CD14-positive monocyte (primary cell): ENCODE measurements at regions not wholly inside any gene's neighbourhood (a gene's known extent, or its start where the extent isn't known, plus 50 kb on each side); places are given as distances from the start of the nearest gene placed in this dataset.
A peak's percentile ranks its signal among the peaks of the same experiment; 100 is the strongest.

Experiments
- DNase-seq, 3 donors: peaks; one replicate each; pipeline ENCODE4 v3.0.0-alpha.2; 2011 to 2022
- H2AFZ ChIP-seq: 2 replicates; pipeline ENCODE4 v1.6.0; 2012; ENCODE audit warnings: mild to moderate bottlenecking, low read depth, low read length, inconsistent platforms; ENCODE audit not compliant: insufficient read depth, poor library complexity, severe bottlenecking
- H3K27ac ChIP-seq, 2 donors: 1 replicate in 1 of 2; 2 replicates in 1 of 2; pipeline ENCODE4 v1.5.1; 2012 to 2013; ENCODE audit warnings: low read length in 2 of 2, control low read depth in 1 of 2, inconsistent platforms in 1 of 2, low read depth in 1 of 2, mild to moderate bottlenecking in 1 of 2
- H3K27me3 ChIP-seq, 2 donors: one replicate each; pipeline versions ENCODE4 v1.6.0 to v1.6.1; 2011 to 2013; ENCODE audit warnings: low read length in 2 of 2; ENCODE audit not compliant: control insufficient read depth in 2 of 2, insufficient read depth in 2 of 2
- H3K36me3 ChIP-seq, 2 donors: replicated peaks in 1 of 2; 1 replicate in 1 of 2; 2 replicates in 1 of 2; pipeline versions ENCODE4 v1.5.1 to v1.6.1; 2012 to 2013; ENCODE audit warnings: low read length in 2 of 2, control low read depth in 1 of 2, inconsistent platforms in 1 of 2, mild to moderate bottlenecking in 1 of 2; ENCODE audit not compliant: insufficient read depth in 2 of 2, control insufficient read depth in 1 of 2
- H3K4me1 ChIP-seq, 2 donors: 1 replicate in 1 of 2; 2 replicates in 1 of 2; pipeline versions ENCODE4 v1.5.1 to v1.6.1; 2012 to 2013; ENCODE audit warnings: low read length in 2 of 2, control low read depth in 1 of 2, inconsistent platforms in 1 of 2, mild to moderate bottlenecking in 1 of 2, moderate library complexity in 1 of 2; ENCODE audit not compliant: insufficient read depth in 2 of 2, control insufficient read depth in 1 of 2
- H3K4me2 ChIP-seq: replicated peaks from 2 replicates; pipeline ENCODE3; 2012; ENCODE audit warnings: low read length, moderate library complexity, mild to moderate bottlenecking; ENCODE audit not compliant: poor library complexity, severe bottlenecking; ENCODE audit errors: extremely low read depth
- H3K4me3 ChIP-seq, 3 experiments: fragments of 200-600 bp in 1 of 3; sonication (generic) in 1 of 3; replicated peaks in 1 of 3; 1 replicate in 2 of 3; 2 replicates in 1 of 3; pipeline ENCODE4 v1.5.1; 2011 to 2013; ENCODE audit warnings: low read length in 3 of 3, mild to moderate bottlenecking in 3 of 3, control low read depth in 2 of 3, low read depth in 2 of 3, inconsistent platforms in 1 of 3, moderate library complexity in 1 of 3
- H3K79me2 ChIP-seq: 2 replicates; pipeline ENCODE4 v1.6.0; 2012; ENCODE audit warnings: mild to moderate bottlenecking, control low read depth, inconsistent platforms, low read length, moderate library complexity; ENCODE audit not compliant: insufficient read depth
- H3K9ac ChIP-seq: 2 replicates; pipeline ENCODE4 v1.6.0; 2017; ENCODE audit warnings: low read length, mild to moderate bottlenecking; ENCODE audit not compliant: insufficient read depth, poor library complexity, severe bottlenecking
- H3K9me3 ChIP-seq, 2 donors: replicated peaks in 1 of 2; 1 replicate in 1 of 2; 2 replicates in 1 of 2; pipeline versions ENCODE4 v1.5.1 to v1.6.1; 2012 to 2013; ENCODE audit warnings: low read length in 2 of 2, control low read depth in 1 of 2; ENCODE audit not compliant: control insufficient read depth in 1 of 2, insufficient read depth in 1 of 2
- H4K20me1 ChIP-seq: 2 replicates; pipeline ENCODE4 v1.6.0; 2012; ENCODE audit warnings: mild to moderate bottlenecking, low read length, control low read depth, moderate library complexity; ENCODE audit not compliant: insufficient read depth
- H3K27ac Mint-ChIP-seq, 7 donors: one replicate each; pipeline ENCODE4 v1.8.0; 2020; ENCODE audit warnings: mild to moderate bottlenecking in 7 of 7, mixed read lengths in 7 of 7, moderate library complexity in 6 of 7, inconsistent platforms in 2 of 7
- H3K27me3 Mint-ChIP-seq, 3 donors: one replicate each; pipeline ENCODE4 v1.8.0; 2021 to 2022; ENCODE audit warnings: low read depth in 3 of 3, mild to moderate bottlenecking in 3 of 3, mixed read lengths in 3 of 3, moderate library complexity in 3 of 3, inconsistent platforms in 1 of 3
- H3K36me3 Mint-ChIP-seq, 2 donors: one replicate each; pipeline ENCODE4 v1.8.0; 2020; ENCODE audit warnings: mixed read lengths in 2 of 2, inconsistent platforms in 1 of 2, mild to moderate bottlenecking in 1 of 2
- H3K4me1 Mint-ChIP-seq: one replicate; pipeline ENCODE4 v1.8.0; 2020; ENCODE audit warnings: mild to moderate bottlenecking, mixed read lengths
- H3K4me3 Mint-ChIP-seq, 2 donors: one replicate each; pipeline ENCODE4 v1.8.0; 2020; ENCODE audit warnings: mild to moderate bottlenecking in 2 of 2, mixed read lengths in 2 of 2, moderate library complexity in 1 of 2
- H3K9me3 Mint-ChIP-seq, 7 donors: one replicate each; pipeline ENCODE4 v1.8.0; 2020 to 2022; ENCODE audit warnings: mixed read lengths in 7 of 7, mild to moderate bottlenecking in 6 of 7, moderate library complexity in 6 of 7, inconsistent platforms in 2 of 7
- CTCF ChIP-seq: fragments of 200-600 bp; IDR thresholded peaks from one replicate; pipeline ENCODE4 v1.8.0; 2022; ENCODE audit warnings: antibody characterized with exemption, mild to moderate bottlenecking
- WGBS: methylation state at CpG from one replicate; pipeline ENCODE4 v1.1.5; 2013; ENCODE audit warnings: missing lambda C conversion rate; ENCODE audit not compliant: insufficient coverage; 5-methylcytosine and 5-hydroxymethylcytosine counted together
- intact Hi-C, 2 donors: fragments of 100-400 bp; cut with micrococcal nuclease; formaldehyde crosslinking; loops; one replicate each; pipeline versions ENCODE4 v1.15.0 to v1.15.1; 2023

GRCh38 chr2:226132323-226133215, 667.1 kb downstream of the IRS1 start:
- Histone ChIP-seq H3K27ac (no peak overlapping the region), H3K9me3 (no peaks in the 10 kb centered on the region), H4K20me1 (no peaks in the 10 kb centered on the region), H3K36me3 (no peaks in the 10 kb centered on the region), H3K4me1 (peaks cover 39 to 59% of the 10 kb centered on the region in 2 donors), H3K4me2 (no peak overlapping the region), H2AFZ (no peak overlapping the region), H3K9ac (no peak overlapping the region), H3K27me3 (no peaks in the 10 kb centered on the region), H3K79me2 (no peaks in the 10 kb centered on the region), H3K4me3 (no peak overlapping the region)
- peaks cover 0 to 5% (median 0%) of the 10 kb centered on the region in 7 donors for H3K9me3 Mint-ChIP-seq
- DNase-seq, result no peak
- intact Hi-C loops, result loop anchor here (10.0 kb wide), 3 partner anchors 98 to 292 kb away; no protein-coding TSS in a partner anchor
- no peaks in the 10 kb centered on the region for H3K27me3 Mint-ChIP-seq
- H3K4me1 Mint-ChIP-seq, result peaks cover 59% of the 10 kb centered on the region
- 100% methylated on average over 1 of the region's 5 CpGs for WGBS
- H3K36me3 Mint-ChIP-seq, result peaks cover 0 to 6% of the 10 kb centered on the region in 2 donors
- H3K4me3 Mint-ChIP-seq, result no peak overlapping the region
- TF ChIP-seq CTCF, result no peak
- no peak overlapping the region for H3K27ac Mint-ChIP-seq

- peak overlapping the region in 1 of 2 donors; percentile 26 for H3K27ac ChIP-seq
- no peaks in the 10 kb centered on the region for H3K36me3 ChIP-seq
- H3K4me1 ChIP-seq, result peaks cover 31 to 53% of the 10 kb centered on the region in 2 donors
- no peaks in the 10 kb centered on the region for H3K27me3 ChIP-seq
- no peaks in the 10 kb centered on the region for H4K20me1 ChIP-seq
- H3K79me2 ChIP-seq, result no peaks in the 10 kb centered on the region
- Mint-ChIP-seq H3K27ac (peak overlapping the region in 4 of 7 donors; percentile 4 to 67 (median 62)), H3K36me3 (peaks cover 0 to 6% of the 10 kb centered on the region in 2 donors), H3K4me3 (no peak overlapping the region), H3K4me1 (peaks cover 51% of the 10 kb centered on the region), H3K27me3 (no peaks in the 10 kb centered on the region), H3K9me3 (peaks cover 0 to 5% (median 0%) of the 10 kb centered on the region in 7 donors)
- H3K4me3 ChIP-seq, result no peak overlapping the region
- 63% methylated on average over 2 of the region's 2 CpGs for WGBS
- H3K4me2 ChIP-seq, result no peak overlapping the region
- peak overlapping the region; percentile 2 for H2AFZ ChIP-seq
- no peak for TF ChIP-seq CTCF
- DNase-seq, result peak; percentile 27 to 57 (median 55)
- H3K9ac ChIP-seq, result no peak overlapping the region
- intact Hi-C loops, result loop anchor here (10.0 kb wide), 3 partner anchors 97 to 293 kb away; no protein-coding TSS in a partner anchor
- no peaks in the 10 kb centered on the region for H3K9me3 ChIP-seq
Measured at GRCh38 chr2:226131299-226131784, 668.3 kb downstream of the IRS1 start.
